ENCODE measurements at regions not wholly inside any gene's neighbourhood (a gene's known extent, or its start where the extent isn't known, plus 50 kb on each side); places are given as distances from the start of the nearest gene placed in this dataset.

DNA sequence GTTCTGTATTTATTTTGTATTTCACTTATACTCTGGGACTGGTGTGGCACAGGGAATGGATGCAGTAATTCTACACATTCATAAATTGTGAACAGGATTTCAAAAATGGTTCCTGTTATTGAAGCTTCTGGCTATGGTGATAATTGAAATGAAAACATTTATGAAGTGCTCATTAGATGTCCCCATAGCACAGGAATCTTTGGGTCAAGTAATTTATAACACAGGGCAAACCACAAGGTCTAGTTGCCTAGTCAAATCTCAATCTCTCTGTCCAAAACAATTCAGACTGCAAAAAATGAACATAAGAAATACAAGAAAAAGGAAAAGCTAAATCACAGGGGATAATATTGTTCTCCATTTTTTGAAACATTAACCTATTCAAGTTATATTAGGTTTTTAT, 117.5 kb upstream of the PTPRG start:
- Histone ChIP-seq H3K9me3 (no peaks in the 10 kb centered on the region), H3K27me3 (no peaks in the 10 kb centered on the region), H3K36me3 (no peaks in the 10 kb centered on the region), H3K4me3 (no peak overlapping the region), H3K4me1 (no peaks in the 10 kb centered on the region), H3K27ac (no peak overlapping the region)
- TF ChIP-seq EP300 (IDR thresholded peaks at IDR 0.05) (no peak), POLR2AphosphoS5 (IDR thresholded peaks at IDR 0.05) (no peak), POLR2A (IDR thresholded peaks at IDR 0.05) (no peak)
- TF ChIP-seq, protein P1, sequence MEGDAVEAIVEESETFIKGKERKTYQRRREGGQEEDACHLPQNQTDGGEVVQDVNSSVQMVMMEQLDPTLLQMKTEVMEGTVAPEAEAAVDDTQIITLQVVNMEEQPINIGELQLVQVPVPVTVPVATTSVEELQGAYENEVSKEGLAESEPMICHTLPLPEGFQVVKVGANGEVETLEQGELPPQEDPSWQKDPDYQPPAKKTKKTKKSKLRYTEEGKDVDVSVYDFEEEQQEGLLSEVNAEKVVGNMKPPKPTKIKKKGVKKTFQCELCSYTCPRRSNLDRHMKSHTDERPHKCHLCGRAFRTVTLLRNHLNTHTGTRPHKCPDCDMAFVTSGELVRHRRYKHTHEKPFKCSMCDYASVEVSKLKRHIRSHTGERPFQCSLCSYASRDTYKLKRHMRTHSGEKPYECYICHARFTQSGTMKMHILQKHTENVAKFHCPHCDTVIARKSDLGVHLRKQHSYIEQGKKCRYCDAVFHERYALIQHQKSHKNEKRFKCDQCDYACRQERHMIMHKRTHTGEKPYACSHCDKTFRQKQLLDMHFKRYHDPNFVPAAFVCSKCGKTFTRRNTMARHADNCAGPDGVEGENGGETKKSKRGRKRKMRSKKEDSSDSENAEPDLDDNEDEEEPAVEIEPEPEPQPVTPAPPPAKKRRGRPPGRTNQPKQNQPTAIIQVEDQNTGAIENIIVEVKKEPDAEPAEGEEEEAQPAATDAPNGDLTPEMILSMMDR (IDR thresholded peaks at IDR 0.05): no peak
- no peak for DNase-seq (ENCODE audit: low spot score in 2 of 2)

DNA sequence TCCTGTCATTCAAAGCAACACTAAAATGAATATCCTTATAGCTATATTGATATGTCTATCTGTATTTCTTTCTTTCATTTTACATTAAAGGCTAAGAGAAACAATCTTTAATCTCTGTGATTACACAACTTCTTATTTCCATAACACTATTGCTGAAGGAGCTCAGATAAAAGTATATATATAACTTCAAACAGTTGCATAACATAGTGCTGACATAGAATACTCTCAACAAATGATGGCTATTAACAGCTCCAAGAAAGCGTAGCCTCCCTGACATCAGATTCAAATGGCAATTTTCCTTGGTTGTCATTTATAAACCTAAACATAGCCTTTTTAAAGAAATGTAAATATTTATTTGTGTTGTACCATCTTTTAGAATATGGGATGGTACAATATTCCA, 116.6 kb upstream of the PTPRG start:
- no peak for TF ChIP-seq POLR2A (IDR thresholded peaks at IDR 0.05)
- TF ChIP-seq, protein P1 (IDR thresholded peaks at IDR 0.05): no peak
- TF ChIP-seq POLR2AphosphoS5 (IDR thresholded peaks at IDR 0.05): no peak
- TF ChIP-seq EP300 (IDR thresholded peaks at IDR 0.05): no peak
- no peaks in the 10 kb centered on the region for H3K9me3 ChIP-seq
- no peak overlapping the region for H3K27ac ChIP-seq
- H3K4me3 ChIP-seq: no peak overlapping the region
- DNase-seq (ENCODE audit: low spot score in 2 of 2): no peak
- 92% methylated on average over 1 of the region's 1 CpG for WGBS
- H3K36me3 ChIP-seq: no peaks in the 10 kb centered on the region
- H3K4me1 ChIP-seq: no peaks in the 10 kb centered on the region
- no peaks in the 10 kb centered on the region for H3K27me3 ChIP-seq

DNA sequence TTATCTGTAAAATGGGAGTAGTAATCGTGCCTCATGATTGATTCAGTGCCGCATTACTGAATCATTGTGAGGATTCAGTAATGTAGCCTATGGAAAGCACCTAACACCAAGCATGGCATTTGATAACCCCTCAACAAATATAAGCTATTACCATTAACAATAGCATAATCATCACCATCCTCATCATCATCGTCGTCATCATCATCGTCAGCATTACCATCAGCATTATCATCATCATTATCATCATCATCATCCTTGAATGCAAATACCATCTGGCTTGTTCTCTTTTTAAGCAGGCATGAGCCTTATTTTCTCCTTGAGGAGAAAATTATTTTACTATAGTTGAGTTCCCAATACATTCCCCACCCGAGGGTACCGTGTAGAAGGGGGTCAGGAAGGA, 115.4 kb upstream of the PTPRG start:
- no peaks in the 10 kb centered on the region for H3K4me1 ChIP-seq
- H3K9me3 ChIP-seq: no peaks in the 10 kb centered on the region
- no peaks in the 10 kb centered on the region for H3K27me3 ChIP-seq
- 93% methylated on average over 7 of the region's 7 CpGs for WGBS
- H3K27ac ChIP-seq: no peak overlapping the region
- no peaks in the 10 kb centered on the region for H3K36me3 ChIP-seq
- no peak overlapping the region for H3K4me3 ChIP-seq
- TF ChIP-seq POLR2A (IDR thresholded peaks at IDR 0.05) (no peak), EP300 (IDR thresholded peaks at IDR 0.05) (no peak), POLR2AphosphoS5 (IDR thresholded peaks at IDR 0.05) (no peak)
- TF ChIP-seq, protein P1 (IDR thresholded peaks at IDR 0.05): no peak
- no peak for DNase-seq (ENCODE audit: low spot score in 2 of 2)

DNA sequence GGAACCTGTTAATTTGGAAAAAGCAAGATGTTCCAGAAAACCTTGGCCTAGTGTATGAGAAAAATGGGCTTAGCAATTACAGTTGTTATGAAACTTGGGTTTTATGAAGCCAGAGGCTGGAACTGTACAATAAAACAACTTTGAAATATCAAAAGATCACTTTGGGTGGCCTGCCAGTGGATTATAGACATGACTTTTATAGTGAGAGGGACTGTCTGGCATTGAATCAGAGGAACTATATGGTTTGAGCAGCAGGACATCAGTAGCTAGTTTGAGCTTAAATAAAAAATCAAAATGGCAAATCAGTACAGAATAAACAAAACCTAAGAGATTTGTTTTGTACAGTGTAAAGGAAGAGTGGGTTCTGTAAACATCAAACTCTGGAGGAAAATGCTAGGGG, 115.0 kb upstream of the PTPRG start:
- TF ChIP-seq, protein P1 (IDR thresholded peaks at IDR 0.05): no peak
- TF ChIP-seq POLR2A (IDR thresholded peaks at IDR 0.05) (no peak), EP300 (IDR thresholded peaks at IDR 0.05) (no peak), POLR2AphosphoS5 (IDR thresholded peaks at IDR 0.05) (no peak)
- Histone ChIP-seq H3K4me1 (no peaks in the 10 kb centered on the region), H3K9me3 (no peaks in the 10 kb centered on the region), H3K27ac (no peak overlapping the region), H3K27me3 (no peaks in the 10 kb centered on the region), H3K36me3 (no peaks in the 10 kb centered on the region), H3K4me3 (no peak overlapping the region)
- no peak for DNase-seq (ENCODE audit: low spot score in 2 of 2)

DNA sequence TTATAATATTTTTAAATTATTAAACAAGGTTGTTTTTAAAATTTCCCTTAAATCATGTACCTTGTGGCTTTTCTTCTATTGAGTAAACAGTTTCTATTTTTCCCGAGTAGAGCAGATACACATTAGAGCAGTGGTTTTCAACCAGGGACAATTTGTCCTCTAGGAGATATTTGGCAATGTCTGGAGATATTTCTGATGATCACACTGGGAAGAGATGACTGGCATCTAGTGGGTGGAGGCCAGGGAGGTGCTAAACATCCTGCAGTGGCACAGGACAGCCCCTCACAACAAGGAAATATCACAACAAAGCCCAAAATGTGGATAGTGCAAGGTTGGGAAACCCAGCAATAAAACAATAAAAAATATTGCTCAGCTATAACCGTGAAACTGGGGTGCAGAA, 113.0 kb upstream of the PTPRG start:
- H3K9me3 ChIP-seq: no peaks in the 10 kb centered on the region
- no peak for TF ChIP-seq EP300 (IDR thresholded peaks at IDR 0.05)
- TF ChIP-seq, protein P1 (IDR thresholded peaks at IDR 0.05): no peak
- TF ChIP-seq POLR2AphosphoS5 (IDR thresholded peaks at IDR 0.05): no peak
- TF ChIP-seq POLR2A (IDR thresholded peaks at IDR 0.05): no peak
- DNase-seq (ENCODE audit: low spot score in 2 of 2): no peak
- H3K4me3 ChIP-seq: no peak overlapping the region
- H3K36me3 ChIP-seq: no peaks in the 10 kb centered on the region
- no peak overlapping the region for H3K27ac ChIP-seq
- no peaks in the 10 kb centered on the region for H3K4me1 ChIP-seq
- WGBS: 78% methylated on average over 2 of the region's 2 CpGs
- H3K27me3 ChIP-seq: no peaks in the 10 kb centered on the region
